Epithelial cell of proximal tubule (primary cell): ENCODE measurements at regions not wholly inside any gene's neighbourhood (a gene's known extent, or its start where the extent isn't known, plus 50 kb on each side); places are given as distances from the start of the nearest gene placed in this dataset.

ENCODE experiments used
- DNase-seq: peaks from one replicate; pipeline ENCODE4 v3.0.0-alpha.2; 2011; ENCODE audit warnings: low read depth
- H3K4me3 ChIP-seq: 2 replicates; pipeline ENCODE4 v1.5.1; 2011; ENCODE audit warnings: low read depth, mild to moderate bottlenecking, low read length
- CTCF ChIP-seq: conservative IDR thresholded peaks from 2 replicates; pipeline ENCODE4 v1.5.1; 2012; ENCODE audit warnings: low read depth, mild to moderate bottlenecking, low read length

GRCh38 chr16:88323546-88324330 lies 59.0 kb upstream of the ZNF469 start:
- H3K4me3 ChIP-seq: no peak overlapping the region
- DNase-seq: no peak
- no peak for TF ChIP-seq CTCF

GRCh38 chr16:88325087-88325750 lies 57.5 kb upstream of the ZNF469 start:
- H3K4me3 ChIP-seq: no peak overlapping the region
- no peak for DNase-seq
- TF ChIP-seq CTCF: no peak

- no peak overlapping the region for H3K4me3 ChIP-seq
- no peak for DNase-seq
- TF ChIP-seq CTCF: no peak
Measured at GRCh38 chr16:88325976-88326375, 56.8 kb upstream of the ZNF469 start.

GRCh38 chr16:88326611-88327485 lies 55.9 kb upstream of the ZNF469 start:
- DNase-seq: no peak
- TF ChIP-seq CTCF: no peak
- no peak overlapping the region for H3K4me3 ChIP-seq

GRCh38 chr16:88327561-88328312 lies 55.0 kb upstream of the ZNF469 start:
- H3K4me3 ChIP-seq: no peak overlapping the region
- TF ChIP-seq CTCF: no peak
- DNase-seq: no peak

GRCh38 chr16:88328313-88328980 lies 54.3 kb upstream of the ZNF469 start:
- no peak for TF ChIP-seq CTCF
- H3K4me3 ChIP-seq: no peak overlapping the region
- DNase-seq: no peak
